OCI-LY7 (cell line): ENCODE measurements at regions not wholly inside any gene's neighbourhood (a gene's known extent, or its start where the extent isn't known, plus 50 kb on each side); places are given as distances from the start of the nearest gene placed in this dataset.
"Not testable (repeated sequence)": the region's sequence is repeated elsewhere in the genome, so short reads cannot be mapped to it uniquely, and the experiment has no call there.

Source experiments
- BruUV-seq: library from RNA; stranded (reverse); fragments of 400-500 nt; replicated peaks from 2 replicates; lab custom pipeline; 2021; lab: Mats Ljungman, UMichigan
- CTCF ChIA-PET: fragments of 300-600 bp; sonication (Branson Sonifier 250); formaldehyde crosslinking; loops from one replicate; lab custom pipeline; 2022; ENCODE audit warnings: antibody characterized with exemption; ENCODE audit not compliant: unreplicated experiment; lab: Charles Lee
- POLR2A ChIA-PET: fragments of 300-600 bp; sonication (Branson Sonifier 250); formaldehyde crosslinking; loops from one replicate; lab custom pipeline; 2022; ENCODE audit warnings: antibody characterized with exemption; lab: Charles Lee
- DNase-seq: peaks from one replicate; pipeline ENCODE4 v3.0.0-alpha.2; 2015; ENCODE audit warnings: low spot score
- H2AFZ ChIP-seq: fragments of 200-600 bp; sonication (generic), shearing (Covaris generic); 2 replicates; pipeline ENCODE4 v1.6.1; 2014; ENCODE audit warnings: mild to moderate bottlenecking, antibody characterized with exemption, low read length, moderate library complexity
- H3K27ac ChIP-seq: fragments of 200-600 bp; sonication (generic); 2 replicates; pipeline ENCODE4 v1.5.1; 2014; ENCODE audit warnings: mixed run types, low read depth, mild to moderate bottlenecking, moderate library complexity, low read length, inconsistent platforms; ENCODE audit not compliant: poor library complexity, severe bottlenecking
- H3K36me3 ChIP-seq: fragments of 200-600 bp; sonication (generic); 2 replicates; pipeline ENCODE4 v1.6.1; 2014; ENCODE audit warnings: mild to moderate bottlenecking, antibody characterized with exemption, low read length, moderate library complexity, mixed read lengths; ENCODE audit not compliant: insufficient read depth
- H3K4me1 ChIP-seq: fragments of 200-600 bp; sonication (generic); 2 replicates; pipeline ENCODE4 v1.5.1; 2014; ENCODE audit warnings: mild to moderate bottlenecking, low read length; ENCODE audit not compliant: insufficient read depth, poor library complexity, severe bottlenecking
- H3K4me2 ChIP-seq: fragments of 200-600 bp; sonication (generic); 2 replicates; pipeline ENCODE4 v1.6.1; 2014; ENCODE audit warnings: mild to moderate bottlenecking, low read length
- H3K4me3 ChIP-seq: fragments of 200-600 bp; sonication (generic); 2 replicates; pipeline ENCODE4 v1.5.1; 2014; ENCODE audit warnings: mild to moderate bottlenecking, low read depth, low read length; ENCODE audit not compliant: poor library complexity, severe bottlenecking
- H3K79me2 ChIP-seq: fragments of 200-600 bp; sonication (generic); 2 replicates; pipeline ENCODE4 v1.6.1; 2016; ENCODE audit warnings: low read depth, mild to moderate bottlenecking, low read length, moderate library complexity, mixed read lengths; ENCODE audit not compliant: insufficient read depth
- H3K9me2 ChIP-seq: fragments of 200-600 bp; sonication (generic); 2 replicates; pipeline ENCODE4 v1.6.1; 2016; ENCODE audit warnings: mild to moderate bottlenecking, low read length, mixed read lengths; ENCODE audit not compliant: insufficient read depth
- H3K9me3 ChIP-seq: fragments of 200-600 bp; sonication (generic); 2 replicates; pipeline ENCODE4 v1.6.1; 2014; ENCODE audit warnings: mild to moderate bottlenecking, mixed run types, low read length, mixed read lengths
- H4K20me1 ChIP-seq: fragments of 200-600 bp; sonication (generic); 2 replicates; pipeline ENCODE4 v1.6.1; 2014; ENCODE audit warnings: mild to moderate bottlenecking, antibody characterized with exemption, low read length, moderate library complexity, mixed read lengths; ENCODE audit not compliant: insufficient read depth
- EZH2phosphoT487 ChIP-seq: fragments of 200-600 bp; sonication (generic); IDR thresholded peaks from 2 replicates; pipeline ENCODE4 v1.6.1; 2018; ENCODE audit warnings: low read depth, borderline replicate concordance, mild to moderate bottlenecking, mixed run types, antibody characterized with exemption, low read length, moderate library complexity, mixed read lengths
- intact Hi-C: fragments of 100-400 bp; cut with micrococcal nuclease; formaldehyde crosslinking; loops from one replicate; pipeline ENCODE4 v1.10.0; 2022; ENCODE audit not compliant: unreplicated experiment
- TF ChIP-seq, protein P1 (sequence below): fragments of 200-600 bp; sonication (generic); conservative IDR thresholded peaks from 2 replicates; pipeline ENCODE4 v1.5.1; 2014; ENCODE audit warnings: mild to moderate bottlenecking, antibody characterized with exemption, low read length, moderate library complexity, mixed read lengths

DNA sequence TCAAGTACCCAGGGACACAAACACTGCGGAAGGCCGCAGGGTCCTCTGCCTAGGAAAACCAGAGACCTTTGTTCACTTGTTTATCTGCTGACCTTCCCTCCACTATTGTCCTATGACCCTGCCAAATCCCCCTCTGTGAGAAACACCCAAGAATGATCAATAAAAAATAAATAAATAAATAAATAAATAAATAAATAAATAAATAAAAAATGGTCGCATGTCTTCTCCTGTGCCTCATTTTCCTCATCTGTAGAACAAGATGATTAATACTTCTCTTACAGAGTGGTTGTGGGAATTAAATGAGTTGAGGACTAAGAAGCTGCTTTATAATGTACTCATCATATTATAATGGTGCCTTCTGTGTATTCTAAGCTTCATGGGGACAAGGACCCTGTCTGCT is 149.4 kb upstream of the METTL14 start:
- BruUV-seq, H3K9me2 ChIP-seq, H3K4me3 ChIP-seq, DNase-seq, H3K4me2 ChIP-seq, CTCF ChIA-PET, H2AFZ ChIP-seq, H4K20me1 ChIP-seq, H3K9me3 ChIP-seq, intact Hi-C loops, POLR2A ChIA-PET, H3K36me3 ChIP-seq, H3K27ac ChIP-seq, H3K79me2 ChIP-seq, H3K4me1 ChIP-seq: not testable (repeated sequence)

DNA sequence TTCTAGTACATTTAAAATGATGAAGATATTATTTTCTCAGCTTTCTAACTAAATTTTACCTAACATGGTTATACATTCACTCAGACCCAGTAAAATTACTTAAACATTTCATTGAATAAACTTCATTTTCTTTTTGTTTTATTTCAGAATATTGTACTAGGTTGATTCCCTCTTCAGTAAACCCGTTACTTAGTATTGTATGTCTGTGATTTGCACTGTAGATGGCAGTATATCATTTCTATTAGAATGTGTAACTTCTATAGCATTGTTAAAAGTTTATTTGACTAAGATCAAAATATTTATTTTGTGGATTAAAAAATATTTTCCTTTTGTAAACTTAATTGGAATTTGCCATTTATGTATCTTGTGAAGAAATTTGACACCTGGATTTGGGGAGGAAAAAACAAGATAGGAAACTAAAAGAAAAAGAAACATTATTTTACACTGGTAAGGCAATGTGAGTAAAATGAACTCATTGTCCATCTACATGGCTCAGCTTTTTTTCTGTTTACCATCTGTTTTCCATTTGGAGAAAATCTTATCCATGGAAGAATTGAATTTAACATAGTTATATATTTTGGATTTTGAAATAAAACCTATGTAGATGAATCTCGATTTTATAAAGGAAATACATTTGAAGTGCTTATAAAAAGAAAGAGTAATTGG is 145.6 kb upstream of the METTL14 start:
- CTCF ChIA-PET, result not testable (repeated sequence)

DNA sequence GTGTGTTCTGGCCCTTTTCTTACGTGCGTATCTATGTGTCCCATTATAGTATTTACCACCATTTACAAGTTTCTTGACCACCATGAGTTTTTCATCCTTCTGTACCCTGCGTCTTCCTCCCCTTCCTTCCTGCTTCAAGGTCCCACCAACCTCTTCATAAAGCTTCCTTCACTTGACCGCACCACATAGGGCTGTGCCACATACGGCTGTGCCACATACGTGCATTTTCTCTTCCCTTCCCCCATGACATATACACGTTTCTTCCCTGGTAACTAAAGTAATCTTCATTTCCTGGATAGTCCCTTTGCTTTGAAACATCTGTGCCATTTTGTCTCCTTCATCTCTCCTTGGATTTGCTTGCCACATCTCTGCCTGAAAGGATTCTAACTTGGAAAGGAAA is 128.6 kb upstream of the METTL14 start:
- H3K79me2 ChIP-seq, H3K4me3 ChIP-seq, DNase-seq, H3K27ac ChIP-seq, CTCF ChIA-PET, H3K36me3 ChIP-seq, H3K4me1 ChIP-seq, BruUV-seq, H3K9me3 ChIP-seq, intact Hi-C loops, H3K9me2 ChIP-seq, H3K4me2 ChIP-seq, H2AFZ ChIP-seq, H4K20me1 ChIP-seq, POLR2A ChIA-PET: not testable (repeated sequence)

More for the DNA sequence above, 145.6 kb upstream of the METTL14 start:
- H3K36me3 ChIP-seq, H3K27ac ChIP-seq, H3K9me2 ChIP-seq, H3K4me2 ChIP-seq, H4K20me1 ChIP-seq, H3K4me3 ChIP-seq, H3K4me1 ChIP-seq, POLR2A ChIA-PET, BruUV-seq, H2AFZ ChIP-seq, H3K9me3 ChIP-seq, H3K79me2 ChIP-seq: not testable (repeated sequence)
- peak; percentile 35 for DNase-seq
- intact Hi-C loops, result loop anchor here (10.0 kb wide), 1 partner anchor 345 kb away; the partner anchor contains the start of gene SYNPO2
- TF ChIP-seq, protein P1, sequence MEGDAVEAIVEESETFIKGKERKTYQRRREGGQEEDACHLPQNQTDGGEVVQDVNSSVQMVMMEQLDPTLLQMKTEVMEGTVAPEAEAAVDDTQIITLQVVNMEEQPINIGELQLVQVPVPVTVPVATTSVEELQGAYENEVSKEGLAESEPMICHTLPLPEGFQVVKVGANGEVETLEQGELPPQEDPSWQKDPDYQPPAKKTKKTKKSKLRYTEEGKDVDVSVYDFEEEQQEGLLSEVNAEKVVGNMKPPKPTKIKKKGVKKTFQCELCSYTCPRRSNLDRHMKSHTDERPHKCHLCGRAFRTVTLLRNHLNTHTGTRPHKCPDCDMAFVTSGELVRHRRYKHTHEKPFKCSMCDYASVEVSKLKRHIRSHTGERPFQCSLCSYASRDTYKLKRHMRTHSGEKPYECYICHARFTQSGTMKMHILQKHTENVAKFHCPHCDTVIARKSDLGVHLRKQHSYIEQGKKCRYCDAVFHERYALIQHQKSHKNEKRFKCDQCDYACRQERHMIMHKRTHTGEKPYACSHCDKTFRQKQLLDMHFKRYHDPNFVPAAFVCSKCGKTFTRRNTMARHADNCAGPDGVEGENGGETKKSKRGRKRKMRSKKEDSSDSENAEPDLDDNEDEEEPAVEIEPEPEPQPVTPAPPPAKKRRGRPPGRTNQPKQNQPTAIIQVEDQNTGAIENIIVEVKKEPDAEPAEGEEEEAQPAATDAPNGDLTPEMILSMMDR, result peak; percentile 71

DNA sequence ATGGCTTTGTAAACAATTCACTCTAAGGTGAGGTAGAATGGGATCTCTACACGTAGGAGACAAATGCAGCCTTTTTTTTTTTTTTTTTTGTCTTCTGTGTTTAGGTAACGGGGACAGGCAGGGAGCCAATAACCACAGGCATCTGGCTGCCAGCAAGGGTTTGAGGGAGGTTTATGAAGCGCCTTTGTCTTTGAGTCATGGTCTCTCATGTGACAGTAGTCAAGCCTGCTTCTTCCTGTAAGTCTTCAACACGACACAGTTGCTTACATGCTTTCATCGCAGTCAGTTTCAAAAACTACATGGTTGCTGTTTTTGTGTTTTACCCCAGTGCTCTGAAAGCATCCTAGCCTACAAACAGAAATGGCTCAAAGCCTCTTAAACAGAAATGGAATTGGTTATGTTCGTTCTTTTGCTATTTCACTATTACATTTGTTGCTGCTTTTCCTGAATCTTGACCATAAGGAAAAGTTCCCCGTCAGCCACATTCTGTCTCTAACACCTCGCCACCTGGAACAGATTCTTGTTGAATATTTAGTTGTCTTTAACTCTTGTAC is 127.8 kb upstream of the METTL14 start:
- H3K9me3 ChIP-seq, result no peaks in the 10 kb centered on the region
- H3K4me1 ChIP-seq, result no peaks in the 10 kb centered on the region
- intact Hi-C loops, result no loop called here
- ChIA-PET POLR2A (no interaction called here), CTCF (no interaction called here)
- BruUV-seq, result no TSS peak
- TF ChIP-seq EZH2phosphoT487, result no peak
- TF ChIP-seq, protein P1, result no peak
- no peak overlapping the region for H3K27ac ChIP-seq
- no peaks in the 10 kb centered on the region for H3K36me3 ChIP-seq
- no peaks in the 10 kb centered on the region for H4K20me1 ChIP-seq
- no peak overlapping the region for H3K4me2 ChIP-seq
- no peaks in the 10 kb centered on the region for H3K9me2 ChIP-seq
- H3K79me2 ChIP-seq, result no peaks in the 10 kb centered on the region
- no peak overlapping the region for H2AFZ ChIP-seq
- H3K4me3 ChIP-seq, result no peak overlapping the region
- no peak for DNase-seq

DNA sequence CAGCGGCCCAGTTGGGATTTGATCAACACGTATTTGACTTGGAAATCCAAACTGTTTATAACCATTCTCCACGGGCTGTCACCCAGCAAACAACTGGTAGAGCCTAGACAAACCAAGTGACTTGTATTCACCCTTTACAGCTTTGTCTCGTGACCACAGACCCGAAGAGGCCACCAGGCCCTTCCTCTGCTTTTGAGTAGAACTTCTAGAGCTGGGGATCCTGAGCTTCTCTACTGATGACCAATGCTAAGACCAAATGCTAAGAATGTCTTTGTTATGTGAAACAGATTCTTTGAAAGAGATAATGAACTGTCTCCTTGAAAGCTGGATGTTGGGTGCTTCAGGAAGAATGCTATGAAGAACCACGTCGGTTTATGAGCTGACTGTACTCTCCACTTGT is 127.0 kb upstream of the METTL14 start:
- H2AFZ ChIP-seq, DNase-seq, H3K9me3 ChIP-seq, CTCF ChIA-PET, H3K27ac ChIP-seq, H3K79me2 ChIP-seq, BruUV-seq, H4K20me1 ChIP-seq, H3K4me1 ChIP-seq, intact Hi-C loops, H3K4me3 ChIP-seq, H3K9me2 ChIP-seq, POLR2A ChIA-PET, H3K36me3 ChIP-seq, H3K4me2 ChIP-seq: not testable (repeated sequence)
